Esophagus muscularis mucosa (tissue), 4 donors: ENCODE measurements at regions not wholly inside any gene's neighbourhood (a gene's known extent, or its start where the extent isn't known, plus 50 kb on each side); places are given as distances from the start of the nearest gene placed in this dataset.

Source experiments
- EP300 ChIP-seq: sonication (generic); formaldehyde crosslinking; IDR thresholded peaks from one replicate; pipeline ENCODE4 v1.6.1; 2017; ENCODE audit warnings: antibody characterized with exemption
- POLR2A ChIP-seq: fragments of 450-650 bp; IDR thresholded peaks from one replicate; pipeline ENCODE4 v1.6.1; 2017; ENCODE audit warnings: antibody characterized with exemption, moderate library complexity, mild to moderate bottlenecking, low read depth
- POLR2AphosphoS5 ChIP-seq, 2 donors: sonication (generic); formaldehyde crosslinking; IDR thresholded peaks; one replicate each; pipeline ENCODE4 v1.6.1; 2017; ENCODE audit warnings: antibody characterized with exemption in 2 of 2
- TF ChIP-seq, protein P1 (sequence below), 3 experiments: fragments of 200-600 bp in 2 of 3; fragments of 450-650 bp in 1 of 3; sonication (generic) in 2 of 3; IDR thresholded peaks; one replicate each; pipeline ENCODE4 v1.5.1; 2017 to 2019; ENCODE audit warnings: antibody characterized with exemption in 3 of 3, mild to moderate bottlenecking in 2 of 3, moderate library complexity in 1 of 3

DNA sequence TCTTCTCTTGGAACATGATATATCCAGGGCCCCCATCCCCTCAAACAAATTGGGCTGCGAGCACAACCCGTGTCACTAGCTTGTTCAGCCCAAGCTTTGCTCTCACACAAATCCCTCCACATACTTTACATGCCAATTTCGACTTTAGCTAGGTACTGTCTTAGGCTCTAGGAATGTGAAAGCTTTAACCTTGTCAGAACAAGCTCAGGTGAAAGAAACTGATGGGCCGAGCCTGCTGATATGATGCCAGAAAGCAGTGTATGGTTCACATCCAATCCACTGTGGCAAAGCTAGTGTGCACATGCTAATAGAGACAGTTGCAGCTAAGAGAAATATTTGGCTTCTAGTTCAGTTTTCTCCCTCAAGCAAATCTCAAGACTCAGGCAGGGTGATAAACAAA is 79.5 kb downstream of the TNFSF18 start:
- TF ChIP-seq POLR2AphosphoS5 (IDR thresholded peaks at IDR 0.05) (no peak), POLR2A (no peak), EP300 (no peak)
- TF ChIP-seq, protein P1, sequence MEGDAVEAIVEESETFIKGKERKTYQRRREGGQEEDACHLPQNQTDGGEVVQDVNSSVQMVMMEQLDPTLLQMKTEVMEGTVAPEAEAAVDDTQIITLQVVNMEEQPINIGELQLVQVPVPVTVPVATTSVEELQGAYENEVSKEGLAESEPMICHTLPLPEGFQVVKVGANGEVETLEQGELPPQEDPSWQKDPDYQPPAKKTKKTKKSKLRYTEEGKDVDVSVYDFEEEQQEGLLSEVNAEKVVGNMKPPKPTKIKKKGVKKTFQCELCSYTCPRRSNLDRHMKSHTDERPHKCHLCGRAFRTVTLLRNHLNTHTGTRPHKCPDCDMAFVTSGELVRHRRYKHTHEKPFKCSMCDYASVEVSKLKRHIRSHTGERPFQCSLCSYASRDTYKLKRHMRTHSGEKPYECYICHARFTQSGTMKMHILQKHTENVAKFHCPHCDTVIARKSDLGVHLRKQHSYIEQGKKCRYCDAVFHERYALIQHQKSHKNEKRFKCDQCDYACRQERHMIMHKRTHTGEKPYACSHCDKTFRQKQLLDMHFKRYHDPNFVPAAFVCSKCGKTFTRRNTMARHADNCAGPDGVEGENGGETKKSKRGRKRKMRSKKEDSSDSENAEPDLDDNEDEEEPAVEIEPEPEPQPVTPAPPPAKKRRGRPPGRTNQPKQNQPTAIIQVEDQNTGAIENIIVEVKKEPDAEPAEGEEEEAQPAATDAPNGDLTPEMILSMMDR (IDR thresholded peaks at IDR 0.05): no peak
